Endothelial cell (in vitro differentiated cells): ENCODE measurements at regions not wholly inside any gene's neighbourhood (a gene's known extent, or its start where the extent isn't known, plus 50 kb on each side); places are given as distances from the start of the nearest gene placed in this dataset.

Experiments used
- DNase-seq: peaks from one replicate; pipeline ENCODE4 v3.0.0; 2021; ENCODE audit warnings: low spot score
- H3K27ac Mint-ChIP-seq: one replicate; pipeline ENCODE4 v1.8.0; 2021; ENCODE audit warnings: mixed read lengths, inconsistent platforms; ENCODE audit not compliant: unreplicated experiment
- H3K27me3 Mint-ChIP-seq: one replicate; pipeline ENCODE4 v1.8.0; 2021; ENCODE audit warnings: mild to moderate bottlenecking, moderate library complexity, mixed read lengths, inconsistent platforms; ENCODE audit not compliant: unreplicated experiment
- H3K36me3 Mint-ChIP-seq: one replicate; pipeline ENCODE4 v1.8.0; 2021; ENCODE audit warnings: mild to moderate bottlenecking, low read depth, mixed read lengths, inconsistent platforms; ENCODE audit not compliant: unreplicated experiment
- H3K4me1 Mint-ChIP-seq: one replicate; pipeline ENCODE4 v1.8.0; 2021; ENCODE audit warnings: mild to moderate bottlenecking, mixed read lengths, inconsistent platforms; ENCODE audit not compliant: unreplicated experiment
- H3K4me3 Mint-ChIP-seq: one replicate; pipeline ENCODE4 v1.8.0; 2021; ENCODE audit warnings: mild to moderate bottlenecking, mixed read lengths, inconsistent platforms; ENCODE audit not compliant: unreplicated experiment
- H3K9me3 Mint-ChIP-seq: one replicate; pipeline ENCODE4 v1.8.0; 2021; ENCODE audit warnings: mixed read lengths, inconsistent platforms; ENCODE audit not compliant: unreplicated experiment
- TF ChIP-seq, protein P1 (sequence below): fragments of 200-600 bp; sonication (generic); IDR thresholded peaks from one replicate; pipeline ENCODE4 v1.5.0; 2021; ENCODE audit warnings: antibody characterized with exemption; ENCODE audit not compliant: unreplicated experiment

- no peak for DNase-seq
- TF ChIP-seq, protein P1, sequence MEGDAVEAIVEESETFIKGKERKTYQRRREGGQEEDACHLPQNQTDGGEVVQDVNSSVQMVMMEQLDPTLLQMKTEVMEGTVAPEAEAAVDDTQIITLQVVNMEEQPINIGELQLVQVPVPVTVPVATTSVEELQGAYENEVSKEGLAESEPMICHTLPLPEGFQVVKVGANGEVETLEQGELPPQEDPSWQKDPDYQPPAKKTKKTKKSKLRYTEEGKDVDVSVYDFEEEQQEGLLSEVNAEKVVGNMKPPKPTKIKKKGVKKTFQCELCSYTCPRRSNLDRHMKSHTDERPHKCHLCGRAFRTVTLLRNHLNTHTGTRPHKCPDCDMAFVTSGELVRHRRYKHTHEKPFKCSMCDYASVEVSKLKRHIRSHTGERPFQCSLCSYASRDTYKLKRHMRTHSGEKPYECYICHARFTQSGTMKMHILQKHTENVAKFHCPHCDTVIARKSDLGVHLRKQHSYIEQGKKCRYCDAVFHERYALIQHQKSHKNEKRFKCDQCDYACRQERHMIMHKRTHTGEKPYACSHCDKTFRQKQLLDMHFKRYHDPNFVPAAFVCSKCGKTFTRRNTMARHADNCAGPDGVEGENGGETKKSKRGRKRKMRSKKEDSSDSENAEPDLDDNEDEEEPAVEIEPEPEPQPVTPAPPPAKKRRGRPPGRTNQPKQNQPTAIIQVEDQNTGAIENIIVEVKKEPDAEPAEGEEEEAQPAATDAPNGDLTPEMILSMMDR: no peak
- H3K27me3 Mint-ChIP-seq: no peaks in the 10 kb centered on the region
Measured at GRCh38 chr12:76944892-76945291, 66.1 kb upstream of the CSRP2 start.

DNA sequence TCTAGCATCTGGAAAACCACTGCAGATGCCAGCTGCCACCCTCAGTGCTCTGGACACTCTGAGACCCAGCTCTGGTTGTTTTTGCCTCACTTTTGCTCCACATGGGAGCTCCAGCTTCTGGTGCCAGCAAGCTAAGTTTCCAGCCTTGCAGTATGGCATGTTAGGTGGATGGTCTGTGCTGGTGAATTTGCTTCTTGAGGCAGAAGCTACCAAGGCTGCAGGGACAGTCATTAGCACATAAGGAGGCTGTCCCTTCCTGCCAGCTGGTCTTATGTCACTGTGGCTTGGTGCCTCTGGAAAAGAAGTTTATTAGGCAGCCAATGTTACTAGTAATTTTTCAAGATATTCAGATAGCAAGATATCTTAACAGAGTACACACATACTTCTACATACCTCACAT lies 64.2 kb upstream of the CSRP2 start:
- H3K4me3 Mint-ChIP-seq: no peak overlapping the region
- no peaks in the 10 kb centered on the region for H3K9me3 Mint-ChIP-seq
- H3K27ac Mint-ChIP-seq: no peak overlapping the region
- H3K27me3 Mint-ChIP-seq: no peaks in the 10 kb centered on the region
- DNase-seq: no peak
- TF ChIP-seq, protein P1: no peak
- H3K36me3 Mint-ChIP-seq: no peaks in the 10 kb centered on the region
- H3K4me1 Mint-ChIP-seq: no peaks in the 10 kb centered on the region

More at GRCh38 chr12:76944892-76945291, 66.1 kb upstream of the CSRP2 start:
- no peaks in the 10 kb centered on the region for H3K9me3 Mint-ChIP-seq
- H3K27ac Mint-ChIP-seq: no peak overlapping the region
- H3K36me3 Mint-ChIP-seq: no peaks in the 10 kb centered on the region
- no peaks in the 10 kb centered on the region for H3K4me1 Mint-ChIP-seq
- H3K4me3 Mint-ChIP-seq: no peak overlapping the region

- Mint-ChIP-seq H3K36me3 (no peaks in the 10 kb centered on the region), H3K27ac (no peak overlapping the region), H3K27me3 (no peaks in the 10 kb centered on the region), H3K4me1 (no peaks in the 10 kb centered on the region), H3K4me3 (no peak overlapping the region), H3K9me3 (no peaks in the 10 kb centered on the region)
- TF ChIP-seq, protein P1: no peak
- DNase-seq: no peak
Measured at GRCh38 chr12:76942267-76942666, 63.4 kb upstream of the CSRP2 start.

GRCh38 chr12:76940671-76941445 lies 62.0 kb upstream of the CSRP2 start:
- TF ChIP-seq, protein P1: no peak
- no peak for DNase-seq
- no peaks in the 10 kb centered on the region for H3K4me1 Mint-ChIP-seq
- no peak overlapping the region for H3K27ac Mint-ChIP-seq
- H3K9me3 Mint-ChIP-seq: no peaks in the 10 kb centered on the region
- no peaks in the 10 kb centered on the region for H3K27me3 Mint-ChIP-seq
- H3K36me3 Mint-ChIP-seq: no peaks in the 10 kb centered on the region
- no peak overlapping the region for H3K4me3 Mint-ChIP-seq

GRCh38 chr12:76939701-76940100 lies 60.9 kb upstream of the CSRP2 start:
- no peaks in the 10 kb centered on the region for H3K4me1 Mint-ChIP-seq
- no peak for DNase-seq
- TF ChIP-seq, protein P1: no peak
- no peaks in the 10 kb centered on the region for H3K36me3 Mint-ChIP-seq
- H3K27ac Mint-ChIP-seq: no peak overlapping the region
- H3K4me3 Mint-ChIP-seq: no peak overlapping the region
- no peaks in the 10 kb centered on the region for H3K9me3 Mint-ChIP-seq
- H3K27me3 Mint-ChIP-seq: no peaks in the 10 kb centered on the region
